ENCODE measurements at regions not wholly inside any gene's neighbourhood (a gene's known extent, or its start where the extent isn't known, plus 50 kb on each side); places are given as distances from the start of the nearest gene placed in this dataset.

DNA sequence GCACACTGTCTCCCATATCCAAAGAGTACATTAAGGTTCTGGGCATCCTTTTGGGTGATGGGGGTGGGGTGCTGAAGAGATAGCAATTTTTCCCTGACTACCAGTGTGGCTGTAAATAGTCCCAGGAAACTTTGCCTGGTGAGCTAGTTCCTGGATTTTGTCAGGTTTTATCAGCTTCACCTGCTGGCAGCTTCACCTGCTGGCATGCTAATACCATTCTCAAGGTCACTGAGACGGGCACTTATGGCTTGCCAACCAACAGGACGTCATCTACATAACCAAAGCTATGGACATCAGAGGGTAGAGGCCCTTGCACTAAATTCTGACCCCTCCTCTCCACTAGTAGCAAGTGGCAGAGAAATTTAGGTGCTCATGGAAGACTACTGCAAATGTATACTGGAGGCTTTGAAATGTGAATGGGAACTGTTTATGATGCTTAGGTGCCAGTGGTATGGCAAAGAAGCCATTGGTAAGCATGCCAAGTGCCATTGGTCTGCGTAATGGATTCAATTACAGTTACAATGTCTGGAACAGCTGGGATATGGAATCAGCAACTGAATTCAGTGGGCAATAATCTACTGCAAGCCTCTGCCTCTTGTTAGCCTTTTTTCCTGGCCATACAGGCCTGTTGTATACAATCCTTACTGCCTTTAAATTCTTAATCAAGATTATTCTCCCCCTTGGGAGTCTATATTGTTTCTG is 71.6 kb upstream of the SH3RF1 start:
- no peak overlapping the region for H3K14ac ChIP-seq (ENCODE audit: insufficient read depth, low read length)
- H2AFZ ChIP-seq (ENCODE audit: low read length): no peak overlapping the region
- no peak overlapping the region for H2BK120ac ChIP-seq (ENCODE audit: low read depth, low read length, poor library complexity, severe bottlenecking)
- no peaks in the 10 kb centered on the region for H3K79me1 ChIP-seq (ENCODE audit: insufficient read depth, low read depth, low read length, poor library complexity, severe bottlenecking)
- Mint-ChIP-seq H3K27ac (peak overlapping the region in 1 of 3 experiments; percentile 55; a peak in 1 of 7 replicates), H3K9me3 (no peaks in the 10 kb centered on the region), H3K4me3 (no peak overlapping the region), H3K36me3 (ENCODE audit: insufficient read depth in 1 of 3, low read depth in 3 of 3) (no peaks in the 10 kb centered on the region; a peak in 1 of 7 replicates), H3K27me3 (ENCODE audit: low read depth) (no peaks in the 10 kb centered on the region), H3K4me1 (peaks cover 0 to 6% of the 10 kb centered on the region in 2 experiments; a peak in 2 of 4 replicates)
- H3K27me3 ChIP-seq (ENCODE audit: insufficient read depth, low read length): no peaks in the 10 kb centered on the region
- H3K9ac ChIP-seq (ENCODE audit: extremely low read depth, insufficient read length, low read length): no peak overlapping the region
- DNase-seq: no peak
- no peak overlapping the region for H3K4ac ChIP-seq (ENCODE audit: low read depth, low read length)
- no peak overlapping the region for H3K56ac ChIP-seq (ENCODE audit: insufficient read length, low read depth, low read length)
- H2BK20ac ChIP-seq (ENCODE audit: low read depth, low read length, poor library complexity, severe bottlenecking): no peak overlapping the region
- H2BK5ac ChIP-seq (ENCODE audit: insufficient read length, low read length): no peak overlapping the region
- TF ChIP-seq, protein P1, sequence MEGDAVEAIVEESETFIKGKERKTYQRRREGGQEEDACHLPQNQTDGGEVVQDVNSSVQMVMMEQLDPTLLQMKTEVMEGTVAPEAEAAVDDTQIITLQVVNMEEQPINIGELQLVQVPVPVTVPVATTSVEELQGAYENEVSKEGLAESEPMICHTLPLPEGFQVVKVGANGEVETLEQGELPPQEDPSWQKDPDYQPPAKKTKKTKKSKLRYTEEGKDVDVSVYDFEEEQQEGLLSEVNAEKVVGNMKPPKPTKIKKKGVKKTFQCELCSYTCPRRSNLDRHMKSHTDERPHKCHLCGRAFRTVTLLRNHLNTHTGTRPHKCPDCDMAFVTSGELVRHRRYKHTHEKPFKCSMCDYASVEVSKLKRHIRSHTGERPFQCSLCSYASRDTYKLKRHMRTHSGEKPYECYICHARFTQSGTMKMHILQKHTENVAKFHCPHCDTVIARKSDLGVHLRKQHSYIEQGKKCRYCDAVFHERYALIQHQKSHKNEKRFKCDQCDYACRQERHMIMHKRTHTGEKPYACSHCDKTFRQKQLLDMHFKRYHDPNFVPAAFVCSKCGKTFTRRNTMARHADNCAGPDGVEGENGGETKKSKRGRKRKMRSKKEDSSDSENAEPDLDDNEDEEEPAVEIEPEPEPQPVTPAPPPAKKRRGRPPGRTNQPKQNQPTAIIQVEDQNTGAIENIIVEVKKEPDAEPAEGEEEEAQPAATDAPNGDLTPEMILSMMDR (conservative IDR thresholded peaks at IDR 0.05): no peak
- no peak overlapping the region for H3T11ph ChIP-seq (ENCODE audit: low read length)
- H3K4me1 ChIP-seq (ENCODE audit: insufficient read depth, low read length): no peaks in the 10 kb centered on the region
- no peak overlapping the region for H3K4me2 ChIP-seq (ENCODE audit: insufficient read depth, insufficient read length, low read length)
- H4K91ac ChIP-seq (ENCODE audit: insufficient read length, low read depth, low read length): no peak overlapping the region
- H4K5ac ChIP-seq (ENCODE audit: insufficient read length, low read depth, low read length): no peak overlapping the region
- H3K27ac ChIP-seq (ENCODE audit: insufficient read length, low read depth, low read length): no peak overlapping the region
- H3K18ac ChIP-seq (ENCODE audit: insufficient read length, low read depth, low read length): no peak overlapping the region
- no peak overlapping the region for H2BK12ac ChIP-seq (ENCODE audit: insufficient read length, low read depth, low read length)
- H3K23ac ChIP-seq (ENCODE audit: insufficient read length, low read depth, low read length): no peak overlapping the region
- no CpG with 5 or more reads among the region's 3 CpGs for WGBS (ENCODE audit: extremely low coverage, insufficient read length, low lambda C conversion rate)
- no peak overlapping the region for H4K8ac ChIP-seq (replicated peaks; ENCODE audit: insufficient read length, low read depth, low read length)
- no peaks in the 10 kb centered on the region for H3K79me2 ChIP-seq (ENCODE audit: insufficient read depth, low read length)
- no peak overlapping the region for H2BK15ac ChIP-seq (ENCODE audit: low read depth, low read length)
- H3K9me3 ChIP-seq (ENCODE audit: control insufficient read depth, low read depth, low read length): no peaks in the 10 kb centered on the region
- H2AK5ac ChIP-seq (ENCODE audit: insufficient read length, low read length): no peak overlapping the region
- no peaks in the 10 kb centered on the region for H4K20me1 ChIP-seq (ENCODE audit: control insufficient read depth, insufficient read depth, insufficient read length)
- no peaks in the 10 kb centered on the region for H3K23me2 ChIP-seq (ENCODE audit: insufficient read length, low read depth, low read length, poor library complexity, severe bottlenecking)

Measured in H9 (cell line).